Endothelial cell of umbilical vein (primary cell): ENCODE measurements at regions not wholly inside any gene's neighbourhood (a gene's known extent, or its start where the extent isn't known, plus 50 kb on each side); places are given as distances from the start of the nearest gene placed in this dataset.

Experiments
- BruUV-seq: library from RNA; stranded (reverse); fragments of 400-500 nt; replicated peaks from 2 replicates; lab custom pipeline; 2021; lab: Mats Ljungman, UMichigan
- CTCF ChIA-PET: fragments of 300-600, 350-600 bp; sonication (Branson Sonifier 250); formaldehyde crosslinking; loops from one replicate; lab custom pipeline; 2021; ENCODE audit warnings: antibody characterized with exemption, inconsistent platforms; lab: Charles Lee
- POLR2A ChIA-PET: fragments of 300-600, 350-600 bp; sonication (Branson Sonifier 250); formaldehyde crosslinking; loops from one replicate; lab custom pipeline; 2021; ENCODE audit warnings: antibody characterized with exemption, inconsistent platforms; lab: Charles Lee
- DNase-seq: peaks from one replicate; pipeline ENCODE4 v3.0.0-alpha.2; 2011; ENCODE audit warnings: low read depth, low spot score
- FAIRE-seq: peaks from 2 replicates; lab custom pipeline; 2011; peaks lifted over from hg19 to GRCh38; lab: Jason Lieb, UNC
- H2AFZ ChIP-seq: 2 replicates; pipeline ENCODE4 v1.6.0; 2012; ENCODE audit warnings: low read depth, low read length, control low read depth, inconsistent platforms
- H3K27ac ChIP-seq: 2 replicates; pipeline ENCODE4 v1.5.1; 2011; ENCODE audit warnings: low read depth, mild to moderate bottlenecking, control low read depth, low read length, moderate library complexity; ENCODE audit not compliant: insufficient read depth
- H3K27me3 ChIP-seq, 2 experiments: 2 replicates each; pipeline versions ENCODE4 v1.6.0 to v1.6.1; 2011; ENCODE audit warnings: low read length in 2 of 2, mixed read lengths in 1 of 2; ENCODE audit not compliant: control insufficient read depth in 2 of 2, insufficient read depth in 2 of 2
- H3K36me3 ChIP-seq, 2 experiments: 2 replicates in 1 of 2; 3 replicates in 1 of 2; pipeline ENCODE4 v1.5.1; 2011; ENCODE audit warnings: low read length in 2 of 2, mild to moderate bottlenecking in 1 of 2, moderate library complexity in 1 of 2; ENCODE audit not compliant: control insufficient read depth in 2 of 2, insufficient read depth in 2 of 2; ENCODE audit errors: extremely low read depth in 1 of 2
- H3K4me1 ChIP-seq: 3 replicates; pipeline ENCODE4 v1.5.1; 2011; ENCODE audit warnings: mild to moderate bottlenecking, low read length; ENCODE audit not compliant: control insufficient read depth, insufficient read depth; ENCODE audit errors: extremely low read depth
- H3K4me2 ChIP-seq: 2 replicates; pipeline ENCODE4 v1.6.1; 2011; ENCODE audit warnings: low read length, control low read depth, mixed read lengths; ENCODE audit not compliant: insufficient read depth
- H3K4me3 ChIP-seq, 3 experiments: fragments of 200-600 bp in 1 of 3; sonication (generic), shearing (Covaris generic) in 1 of 3; replicated peaks in 1 of 3; 2 replicates each; pipeline ENCODE4 v1.5.1; 2011 to 2016; ENCODE audit warnings: control low read depth in 3 of 3, low read length in 3 of 3, mild to moderate bottlenecking in 2 of 3, inconsistent platforms in 1 of 3, low read depth in 1 of 3, moderate library complexity in 1 of 3; ENCODE audit not compliant: insufficient read depth in 1 of 3
- H3K79me2 ChIP-seq: 2 replicates; pipeline ENCODE4 v1.6.0; 2012; ENCODE audit warnings: low read length, inconsistent platforms; ENCODE audit not compliant: control insufficient read depth, insufficient read depth
- H3K9ac ChIP-seq: replicated peaks from 2 replicates; pipeline ENCODE3; 2011; ENCODE audit warnings: low read length, control low read depth; ENCODE audit not compliant: insufficient read depth; ENCODE audit errors: extremely low read depth
- H3K9me1 ChIP-seq: replicated peaks from 3 replicates; pipeline ENCODE4 v1.6.0; 2011; ENCODE audit warnings: mild to moderate bottlenecking, low read length; ENCODE audit not compliant: control insufficient read depth, insufficient read depth; ENCODE audit errors: extremely low read depth
- H3K9me3 ChIP-seq: replicated peaks from 2 replicates; pipeline ENCODE4 v1.5.1; 2012; ENCODE audit warnings: low read length, inconsistent platforms; ENCODE audit not compliant: control insufficient read depth, insufficient read depth
- H4K20me1 ChIP-seq: replicated peaks from 2 replicates; pipeline ENCODE3; 2011; ENCODE audit warnings: mild to moderate bottlenecking, low read length; ENCODE audit not compliant: control insufficient read depth, insufficient read depth; ENCODE audit errors: extremely low read depth
- EZH2 ChIP-seq: IDR thresholded peaks from 2 replicates; pipeline ENCODE4 v1.6.1; 2012; ENCODE audit warnings: borderline replicate concordance, low read depth, mild to moderate bottlenecking, moderate library complexity, low read length, inconsistent platforms; ENCODE audit not compliant: severe bottlenecking
- FOS ChIP-seq: IDR thresholded peaks from 2 replicates; pipeline ENCODE4 v1.6.1; 2011; ENCODE audit warnings: mild to moderate bottlenecking, low read length, moderate library complexity, borderline replicate concordance; ENCODE audit not compliant: insufficient read depth
- GATA2 ChIP-seq: IDR thresholded peaks from 2 replicates; pipeline ENCODE4 v1.7.0; 2011; ENCODE audit warnings: low read depth, mild to moderate bottlenecking, moderate library complexity, mixed read lengths, low read length; ENCODE audit not compliant: insufficient read length, insufficient read depth
- JUN ChIP-seq: IDR thresholded peaks from 2 replicates; pipeline ENCODE4 v1.6.1; 2011; ENCODE audit warnings: borderline replicate concordance, low read depth; ENCODE audit not compliant: insufficient read length, insufficient read depth
- MYC ChIP-seq: IDR thresholded peaks from one replicate; pipeline ENCODE4 v1.6.1; 2011; ENCODE audit warnings: mild to moderate bottlenecking, low read depth, low read length
- POLR2A ChIP-seq: IDR thresholded peaks from 2 replicates; pipeline ENCODE4 v1.6.1; 2012; ENCODE audit warnings: low read depth, mild to moderate bottlenecking, control low read depth, low read length
- POLR2AphosphoS5 ChIP-seq: IDR thresholded peaks from 2 replicates; pipeline ENCODE4 v1.6.1; 2012; ENCODE audit warnings: low read depth, mild to moderate bottlenecking, control low read depth, low read length, moderate library complexity; ENCODE audit not compliant: insufficient read depth
- dilution Hi-C: fragments of 300-500 bp; cut with MboI; formaldehyde crosslinking; loops from one replicate; pipeline ENCODE4 v1.15.0; 2019; ENCODE audit warnings: low sequenced_read_pairs; ENCODE audit not compliant: extremely low pct_ligation_motif_present
- intact Hi-C: fragments of 100-400 bp; cut with micrococcal nuclease; formaldehyde crosslinking; loops from one replicate; pipeline ENCODE4 v1.10.0; 2022
- TF ChIP-seq, protein P1 (sequence below), 2 donors: IDR thresholded peaks; 1 replicate in 1 of 2; 2 replicates in 1 of 2; pipeline ENCODE4 v1.5.1; 2011; ENCODE audit warnings: low read length in 2 of 2, mild to moderate bottlenecking in 2 of 2, moderate library complexity in 2 of 2, control low read depth in 1 of 2, inconsistent platforms in 1 of 2, low read depth in 1 of 2; ENCODE audit not compliant: insufficient read depth in 1 of 2; ENCODE audit errors: extremely low read depth in 1 of 2
- TF ChIP-seq, protein P2 (sequence below): IDR thresholded peaks from 2 replicates; pipeline ENCODE4 v1.6.1; 2011; ENCODE audit not compliant: insufficient read depth, insufficient read length

DNA sequence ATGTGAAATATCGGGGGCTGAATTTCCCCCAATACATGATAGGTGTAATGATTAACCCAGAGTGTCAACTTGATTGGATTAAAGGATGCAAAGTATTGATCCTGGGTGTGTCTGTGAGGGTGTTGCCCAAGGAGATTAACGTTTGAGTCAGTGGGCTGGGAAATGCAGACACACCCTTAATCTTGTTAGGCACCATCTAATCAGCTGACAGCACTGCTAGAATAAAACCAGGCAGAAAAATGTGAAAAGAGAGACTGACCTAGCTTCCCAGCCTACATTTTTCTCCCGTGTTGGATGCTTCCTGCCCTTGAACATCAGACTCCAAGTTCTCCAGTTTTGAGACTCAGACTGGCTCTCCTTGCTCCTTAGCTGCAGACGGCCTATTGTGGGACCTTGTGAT lies 247.8 kb downstream of the OTOL1 start:
- intact Hi-C loops (no loop called here), dilution Hi-C loops (no loop called here)
- Histone ChIP-seq H3K4me2 (no peak overlapping the region), H3K9me3 (peaks cover 2% of the 10 kb centered on the region), H3K27ac (no peak overlapping the region), H3K9me1 (no peaks in the 10 kb centered on the region), H3K4me3 (no peak overlapping the region), H3K27me3 (no peaks in the 10 kb centered on the region), H2AFZ (no peak overlapping the region), H3K36me3 (no peaks in the 10 kb centered on the region), H4K20me1 (no peaks in the 10 kb centered on the region), H3K4me1 (no peaks in the 10 kb centered on the region), H3K79me2 (no peaks in the 10 kb centered on the region), H3K9ac (no peak overlapping the region)
- TF ChIP-seq POLR2A (no peak), POLR2AphosphoS5 (no peak), EZH2 (no peak), MYC (no peak), JUN (no peak), GATA2 (no peak), FOS (no peak)
- TF ChIP-seq, protein P1, sequence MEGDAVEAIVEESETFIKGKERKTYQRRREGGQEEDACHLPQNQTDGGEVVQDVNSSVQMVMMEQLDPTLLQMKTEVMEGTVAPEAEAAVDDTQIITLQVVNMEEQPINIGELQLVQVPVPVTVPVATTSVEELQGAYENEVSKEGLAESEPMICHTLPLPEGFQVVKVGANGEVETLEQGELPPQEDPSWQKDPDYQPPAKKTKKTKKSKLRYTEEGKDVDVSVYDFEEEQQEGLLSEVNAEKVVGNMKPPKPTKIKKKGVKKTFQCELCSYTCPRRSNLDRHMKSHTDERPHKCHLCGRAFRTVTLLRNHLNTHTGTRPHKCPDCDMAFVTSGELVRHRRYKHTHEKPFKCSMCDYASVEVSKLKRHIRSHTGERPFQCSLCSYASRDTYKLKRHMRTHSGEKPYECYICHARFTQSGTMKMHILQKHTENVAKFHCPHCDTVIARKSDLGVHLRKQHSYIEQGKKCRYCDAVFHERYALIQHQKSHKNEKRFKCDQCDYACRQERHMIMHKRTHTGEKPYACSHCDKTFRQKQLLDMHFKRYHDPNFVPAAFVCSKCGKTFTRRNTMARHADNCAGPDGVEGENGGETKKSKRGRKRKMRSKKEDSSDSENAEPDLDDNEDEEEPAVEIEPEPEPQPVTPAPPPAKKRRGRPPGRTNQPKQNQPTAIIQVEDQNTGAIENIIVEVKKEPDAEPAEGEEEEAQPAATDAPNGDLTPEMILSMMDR (IDR thresholded peaks at IDR 0.05; ENCODE audit: extremely low read depth in 1 of 2, insufficient read depth in 1 of 2, low read depth in 1 of 2, low read length in 2 of 2), result no peak
- TF ChIP-seq, protein P2, sequence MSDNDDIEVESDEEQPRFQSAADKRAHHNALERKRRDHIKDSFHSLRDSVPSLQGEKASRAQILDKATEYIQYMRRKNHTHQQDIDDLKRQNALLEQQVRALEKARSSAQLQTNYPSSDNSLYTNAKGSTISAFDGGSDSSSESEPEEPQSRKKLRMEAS, result no peak
- no TSS peak for BruUV-seq
- FAIRE-seq (no peak), DNase-seq (no peak)
- ChIA-PET POLR2A (no interaction called here), CTCF (no interaction called here)
